Activated CD4-positive, alpha-beta T cell treated with anti-CD3 and anti-CD28 coated beads for 4 hours (primary cell): ENCODE measurements at regions not wholly inside any gene's neighbourhood (a gene's known extent, or its start where the extent isn't known, plus 50 kb on each side); places are given as distances from the start of the nearest gene placed in this dataset.
A peak's percentile ranks its signal among the peaks of the same experiment; 100 is the strongest.
"Not testable (repeated sequence)": the region's sequence is repeated elsewhere in the genome, so short reads cannot be mapped to it uniquely, and the experiment has no call there.

Experiments
- DNase-seq, 2 donors: peaks; one replicate each; pipeline ENCODE4 v3.0.0-alpha.2; 2020

- no peak for DNase-seq
Measured at GRCh38 chr20:59466107-59466815, 138.1 kb upstream of the PHACTR3 start.

- DNase-seq, result no peak
Measured at GRCh38 chr20:59468831-59469230, 135.5 kb upstream of the PHACTR3 start.

- no peak for DNase-seq
Measured at GRCh38 chr20:59469267-59470252, 134.8 kb upstream of the PHACTR3 start.

GRCh38 chr20:59470521-59470920 is 133.8 kb upstream of the PHACTR3 start:
- no peak for DNase-seq

- no peak for DNase-seq
Measured at GRCh38 chr20:59471653-59472421, 132.5 kb upstream of the PHACTR3 start.

GRCh38 chr20:59473742-59474141 is 130.6 kb upstream of the PHACTR3 start:
- DNase-seq, result no peak

- no peak for DNase-seq
Measured at GRCh38 chr20:59481067-59481466, 123.3 kb upstream of the PHACTR3 start.

- DNase-seq, result no peak
Measured at GRCh38 chr20:59481477-59482018, 122.8 kb upstream of the PHACTR3 start.

- no peak for DNase-seq
Measured at GRCh38 chr20:59482351-59483187, 121.8 kb upstream of the PHACTR3 start.

- no peak for DNase-seq
Measured at GRCh38 chr20:59483481-59483880, 120.9 kb upstream of the PHACTR3 start.

GRCh38 chr20:59484228-59484627 is 120.1 kb upstream of the PHACTR3 start:
- DNase-seq, result no peak

- no peak for DNase-seq
Measured at GRCh38 chr20:59485576-59486454, 118.5 kb upstream of the PHACTR3 start.

- not testable (repeated sequence) for DNase-seq
Measured at GRCh38 chr20:59488459-59488858, 115.9 kb upstream of the PHACTR3 start.

GRCh38 chr20:59490196-59491004 is 113.9 kb upstream of the PHACTR3 start:
- DNase-seq, result not testable (repeated sequence)

GRCh38 chr20:59491884-59492283 is 112.5 kb upstream of the PHACTR3 start:
- no peak for DNase-seq

- DNase-seq, result no peak
Measured at GRCh38 chr20:59493926-59494325, 110.4 kb upstream of the PHACTR3 start.

- no peak for DNase-seq
Measured at GRCh38 chr20:59495166-59495565, 109.2 kb upstream of the PHACTR3 start.

GRCh38 chr20:59495894-59496510 is 108.3 kb upstream of the PHACTR3 start:
- DNase-seq, result peak; percentile 52 to 65

GRCh38 chr20:59498291-59498690 is 106.0 kb upstream of the PHACTR3 start:
- no peak for DNase-seq
